HG03565 (cell line): ENCODE measurements at regions not wholly inside any gene's neighbourhood (a gene's known extent, or its start where the extent isn't known, plus 50 kb on each side); places are given as distances from the start of the nearest gene placed in this dataset.
"Not testable (repeated sequence)": the region's sequence is repeated elsewhere in the genome, so short reads cannot be mapped to it uniquely, and the experiment has no call there.

Experiments
- ATAC-seq: cut with Tn5 transposase; IDR thresholded peaks from one replicate; pipeline ENCODE4 v1.9.1; 2021; ENCODE audit warnings: mild to moderate bottlenecking, moderate library complexity; ENCODE audit not compliant: unreplicated experiment

GRCh38 chr6:131424475-131424874 lies 148.6 kb upstream of the ARG1 start:
- ATAC-seq, result no peak

- no peak for ATAC-seq
Observed at GRCh38 chr6:131427434-131428058, 145.5 kb upstream of the ARG1 start.

- ATAC-seq, result no peak
Observed at GRCh38 chr6:131430531-131430930, 142.5 kb upstream of the ARG1 start.

- ATAC-seq, result no peak
Observed at GRCh38 chr6:131431718-131432117, 141.3 kb upstream of the ARG1 start.

- ATAC-seq, result no peak
Observed at GRCh38 chr6:131433927-131434326, 139.1 kb upstream of the ARG1 start.

- no peak for ATAC-seq
Observed at GRCh38 chr6:131436358-131436757, 136.7 kb upstream of the ARG1 start.

GRCh38 chr6:131443014-131443413 lies 130.0 kb upstream of the ARG1 start:
- no peak for ATAC-seq

GRCh38 chr6:131443514-131443913 lies 129.5 kb upstream of the ARG1 start:
- no peak for ATAC-seq

GRCh38 chr6:131445356-131445755 lies 127.7 kb upstream of the ARG1 start:
- ATAC-seq, result not testable (repeated sequence)

GRCh38 chr6:131450861-131451260 lies 122.2 kb upstream of the ARG1 start:
- ATAC-seq, result no peak

- ATAC-seq, result no peak
Observed at GRCh38 chr6:131451321-131452144, 121.5 kb upstream of the ARG1 start.

GRCh38 chr6:131453803-131454202 lies 119.2 kb upstream of the ARG1 start:
- ATAC-seq, result no peak

GRCh38 chr6:131456565-131456964 lies 116.5 kb upstream of the ARG1 start:
- ATAC-seq, result no peak

- ATAC-seq, result no peak
Observed at GRCh38 chr6:131459005-131459404, 114.0 kb upstream of the ARG1 start.

- no peak for ATAC-seq
Observed at GRCh38 chr6:131460614-131461000, 112.4 kb upstream of the ARG1 start.

- ATAC-seq, result no peak
Observed at GRCh38 chr6:131469130-131469529, 103.9 kb upstream of the ARG1 start.

GRCh38 chr6:131470534-131470933 lies 102.5 kb upstream of the ARG1 start:
- no peak for ATAC-seq

GRCh38 chr6:131471331-131471730 lies 101.7 kb upstream of the ARG1 start:
- no peak for ATAC-seq

GRCh38 chr6:131473303-131473702 lies 99.7 kb upstream of the ARG1 start:
- ATAC-seq, result not testable (repeated sequence)

GRCh38 chr6:131476362-131476761 lies 96.7 kb upstream of the ARG1 start:
- ATAC-seq, result no peak

GRCh38 chr6:131478740-131479211 lies 94.2 kb upstream of the ARG1 start:
- not testable (repeated sequence) for ATAC-seq

GRCh38 chr6:131486608-131487007 lies 86.4 kb upstream of the ARG1 start:
- no peak for ATAC-seq
